Pancreas (tissue), 10 donors: ENCODE measurements at regions not wholly inside any gene's neighbourhood (a gene's known extent, or its start where the extent isn't known, plus 50 kb on each side); places are given as distances from the start of the nearest gene placed in this dataset.

ENCODE experiments used
- ATAC-seq, 4 donors: fragments of 200-7000 bp; cut with Tn5 transposase; one replicate each; pipeline versions ENCODE4 v1.8.0 to v1.9.1; 2020; ENCODE audit warnings: mild to moderate bottlenecking in 4 of 4, moderate library complexity in 4 of 4
- DNase-seq, 6 donors: peaks; one replicate each; pipeline ENCODE4 v3.0.0-alpha.2; 2020
- FAIRE-seq: peaks from 2 replicates; lab custom pipeline; 2012; peaks lifted over from hg19 to GRCh38; lab: Jason Lieb, UNC
- H3K27ac ChIP-seq, 4 donors: fragments of 200-600 bp; sonication (generic); 1 replicate in 3 of 4; 2 replicates in 1 of 4; pipeline versions ENCODE4 v1.5.0 to v1.8.0; 2020
- H3K27me3 ChIP-seq, 4 donors: fragments of 200-600 bp; one replicate each; pipeline ENCODE4 v1.8.0; 2021
- H3K36me3 ChIP-seq, 3 donors: fragments of 200-600 bp; sonication (generic) in 1 of 3; one replicate each; pipeline versions ENCODE4 v1.5.0 to v1.8.0; 2020 to 2021
- H3K4me1 ChIP-seq, 3 donors: fragments of 200-600 bp; one replicate each; pipeline ENCODE4 v1.8.0; 2021
- H3K4me3 ChIP-seq, 4 donors: fragments of 200-600 bp; sonication (generic) in 2 of 4; one replicate each; pipeline versions ENCODE4 v1.5.0 to v1.8.0; 2020 to 2021
- H3K9me3 ChIP-seq, 4 donors: fragments of 200-600 bp; one replicate each; pipeline ENCODE4 v1.8.0; 2021
- CTCF ChIP-seq, 4 donors: fragments of 200-600 bp; sonication (generic) in 3 of 4; IDR thresholded peaks; one replicate each; pipeline versions ENCODE4 v1.5.0 to v1.8.0; 2021; ENCODE audit warnings: antibody characterized with exemption in 4 of 4
- WGBS, 2 donors: extraction: QIAGEN DNeasy Blood & Tissue Kit; methylation state at CpG; one replicate each; pipeline ENCODE4 v1.1.7; 2013; 5-methylcytosine and 5-hydroxymethylcytosine counted together
- intact Hi-C, 3 donors: fragments of 100-400 bp; cut with DNase I; formaldehyde crosslinking; loops; one replicate each; pipeline versions ENCODE4 v1.11.1 to v1.14.2; 2022
- donor health status: healthy with polysubstance abuse.
- donor health status: DM: no; HTN: no; CAD: no; lungs with moderate emphysema.
- donor health status: DM: no; HTN: no; CAD: no.
- donor health status: control.
- donor health status: control.
- donor health status: Bipolar disorder and iron deficiency.
- donor health status: DM: yes; HTN: yes; CAD: no.
- donor health status: DM: no; HTN: no; CAD: no.
- donor health status: DM: no; HTN: no; CAD: no.
- donor health status: DM: yes; HTN: yes; CAD: no.

- TF ChIP-seq CTCF (IDR thresholded peaks at IDR 0.05) = no peak
- intact Hi-C loops = no loop called here
- WGBS, 2 donors = 65 to 82% methylated on average over 4 of the region's 4 CpGs
- Histone ChIP-seq H3K27ac (no peak overlapping the region), H3K27me3 (no peaks in the 10 kb centered on the region), H3K4me3 (no peak overlapping the region), H3K4me1 (no peaks in the 10 kb centered on the region), H3K9me3 (no peaks in the 10 kb centered on the region), H3K36me3 (no peaks in the 10 kb centered on the region)
- DNase-seq = no peak
- FAIRE-seq = no peak
- no peak for ATAC-seq
Observed at GRCh38 chr4:96228463-96228862, 388.6 kb downstream of the PDHA2 start.

- Histone ChIP-seq H3K9me3 (no peaks in the 10 kb centered on the region), H3K27me3 (no peaks in the 10 kb centered on the region), H3K4me3 (no peak overlapping the region), H3K36me3 (no peaks in the 10 kb centered on the region), H3K4me1 (no peaks in the 10 kb centered on the region), H3K27ac (no peak overlapping the region)
- DNase-seq (no peak), FAIRE-seq (no peak), ATAC-seq (no peak)
- WGBS, 2 donors = 65 to 75% methylated on average over 4 of the region's 4 CpGs
- intact Hi-C loops = no loop called here
- no peak for TF ChIP-seq CTCF (IDR thresholded peaks at IDR 0.05)
Observed at GRCh38 chr4:96240041-96240440, 400.1 kb downstream of the PDHA2 start.

- no peaks in the 10 kb centered on the region for H3K36me3 ChIP-seq
- ATAC-seq (no peak), DNase-seq (no peak), FAIRE-seq (no peak)
- no peak for TF ChIP-seq CTCF (IDR thresholded peaks at IDR 0.05)
- no peak overlapping the region for H3K27ac ChIP-seq
- H3K27me3 ChIP-seq = no peaks in the 10 kb centered on the region
- no peaks in the 10 kb centered on the region for H3K4me1 ChIP-seq
- H3K4me3 ChIP-seq = no peak overlapping the region
- intact Hi-C loops = no loop called here
- H3K9me3 ChIP-seq = no peaks in the 10 kb centered on the region
Observed at GRCh38 chr4:96241819-96242218, 401.9 kb downstream of the PDHA2 start.

- FAIRE-seq = no peak
- H3K27me3 ChIP-seq = no peaks in the 10 kb centered on the region
- H3K4me3 ChIP-seq = no peak overlapping the region
- no peaks in the 10 kb centered on the region for H3K4me1 ChIP-seq
- no peak overlapping the region for H3K27ac ChIP-seq
- intact Hi-C loops = no loop called here
- H3K9me3 ChIP-seq = no peaks in the 10 kb centered on the region
- TF ChIP-seq CTCF (IDR thresholded peaks at IDR 0.05) = no peak
- no peak for DNase-seq
- H3K36me3 ChIP-seq = no peaks in the 10 kb centered on the region
- no peak for ATAC-seq
Observed at GRCh38 chr4:96247096-96247495, 407.2 kb downstream of the PDHA2 start.

- Histone ChIP-seq H3K36me3 (no peaks in the 10 kb centered on the region), H3K27ac (no peak overlapping the region), H3K4me1 (no peaks in the 10 kb centered on the region), H3K27me3 (no peaks in the 10 kb centered on the region), H3K9me3 (no peaks in the 10 kb centered on the region), H3K4me3 (no peak overlapping the region)
- DNase-seq (no peak), FAIRE-seq (no peak), ATAC-seq (no peak)
- 36 to 37% methylated on average over 3 of the region's 3 CpGs for WGBS, 2 donors
- TF ChIP-seq CTCF (IDR thresholded peaks at IDR 0.05) = no peak
- intact Hi-C loops = no loop called here
Observed at GRCh38 chr4:96248225-96248624, 408.3 kb downstream of the PDHA2 start.
